Glutamatergic neuron (in vitro differentiated cells): ENCODE measurements at regions not wholly inside any gene's neighbourhood (a gene's known extent, or its start where the extent isn't known, plus 50 kb on each side); places are given as distances from the start of the nearest gene placed in this dataset.
A peak's percentile ranks its signal among the peaks of the same experiment; 100 is the strongest.

Experiments used
- DNase-seq: peaks from one replicate; pipeline ENCODE4 v3.0.0; 2022
- H3K27ac Mint-ChIP-seq: one replicate; pipeline ENCODE4 v1.8.0; 2020; ENCODE audit warnings: mild to moderate bottlenecking, mixed read lengths, inconsistent platforms; ENCODE audit not compliant: unreplicated experiment
- H3K27me3 Mint-ChIP-seq: one replicate; pipeline ENCODE4 v1.8.0; 2020; ENCODE audit warnings: mild to moderate bottlenecking, moderate library complexity, mixed read lengths, inconsistent platforms; ENCODE audit not compliant: unreplicated experiment
- H3K36me3 Mint-ChIP-seq: one replicate; pipeline ENCODE4 v1.8.0; 2020; ENCODE audit warnings: mild to moderate bottlenecking, mixed read lengths, inconsistent platforms; ENCODE audit not compliant: unreplicated experiment
- H3K4me1 Mint-ChIP-seq: one replicate; pipeline ENCODE4 v1.8.0; 2020; ENCODE audit warnings: mild to moderate bottlenecking, low read depth, mixed read lengths, inconsistent platforms; ENCODE audit not compliant: unreplicated experiment
- H3K4me3 Mint-ChIP-seq: one replicate; pipeline ENCODE4 v1.8.0; 2020; ENCODE audit warnings: mild to moderate bottlenecking, mixed read lengths, inconsistent platforms; ENCODE audit not compliant: unreplicated experiment
- H3K9me3 Mint-ChIP-seq: one replicate; pipeline ENCODE4 v1.8.0; 2020; ENCODE audit warnings: mild to moderate bottlenecking, moderate library complexity, mixed read lengths, inconsistent platforms; ENCODE audit not compliant: unreplicated experiment
- TF ChIP-seq, protein P1 (sequence below): fragments of 200-600 bp; sonication (generic); IDR thresholded peaks from one replicate; pipeline ENCODE4 v1.5.0; 2021; ENCODE audit not compliant: partially characterized antibody, unreplicated experiment

DNA sequence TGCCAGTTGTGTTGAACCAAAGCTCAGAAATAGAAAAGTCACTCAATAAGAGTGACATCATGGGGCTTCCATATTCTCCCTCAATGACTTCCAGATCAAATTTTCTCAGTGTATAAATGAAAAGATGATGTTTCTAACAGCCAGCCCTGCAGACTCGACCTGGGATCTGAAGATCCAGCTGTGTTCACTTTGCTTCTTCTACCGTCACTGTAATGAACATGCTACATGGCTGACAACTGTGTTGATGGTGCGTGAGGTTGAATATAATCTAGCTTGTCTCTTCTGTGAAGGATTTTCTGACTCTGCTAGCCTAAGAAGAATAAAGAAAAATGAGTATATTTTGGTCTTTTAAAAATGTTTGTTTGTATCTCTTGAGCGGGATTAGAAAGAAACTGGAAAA, 577.8 kb downstream of the ETNK1 start:
- Mint-ChIP-seq H3K9me3 (no peaks in the 10 kb centered on the region), H3K27me3 (no peaks in the 10 kb centered on the region), H3K4me1 (no peaks in the 10 kb centered on the region), H3K27ac (no peak overlapping the region), H3K36me3 (peaks cover 4% of the 10 kb centered on the region), H3K4me3 (no peak overlapping the region)
- TF ChIP-seq, protein P1, sequence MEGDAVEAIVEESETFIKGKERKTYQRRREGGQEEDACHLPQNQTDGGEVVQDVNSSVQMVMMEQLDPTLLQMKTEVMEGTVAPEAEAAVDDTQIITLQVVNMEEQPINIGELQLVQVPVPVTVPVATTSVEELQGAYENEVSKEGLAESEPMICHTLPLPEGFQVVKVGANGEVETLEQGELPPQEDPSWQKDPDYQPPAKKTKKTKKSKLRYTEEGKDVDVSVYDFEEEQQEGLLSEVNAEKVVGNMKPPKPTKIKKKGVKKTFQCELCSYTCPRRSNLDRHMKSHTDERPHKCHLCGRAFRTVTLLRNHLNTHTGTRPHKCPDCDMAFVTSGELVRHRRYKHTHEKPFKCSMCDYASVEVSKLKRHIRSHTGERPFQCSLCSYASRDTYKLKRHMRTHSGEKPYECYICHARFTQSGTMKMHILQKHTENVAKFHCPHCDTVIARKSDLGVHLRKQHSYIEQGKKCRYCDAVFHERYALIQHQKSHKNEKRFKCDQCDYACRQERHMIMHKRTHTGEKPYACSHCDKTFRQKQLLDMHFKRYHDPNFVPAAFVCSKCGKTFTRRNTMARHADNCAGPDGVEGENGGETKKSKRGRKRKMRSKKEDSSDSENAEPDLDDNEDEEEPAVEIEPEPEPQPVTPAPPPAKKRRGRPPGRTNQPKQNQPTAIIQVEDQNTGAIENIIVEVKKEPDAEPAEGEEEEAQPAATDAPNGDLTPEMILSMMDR, result no peak
- no peak for DNase-seq

DNA sequence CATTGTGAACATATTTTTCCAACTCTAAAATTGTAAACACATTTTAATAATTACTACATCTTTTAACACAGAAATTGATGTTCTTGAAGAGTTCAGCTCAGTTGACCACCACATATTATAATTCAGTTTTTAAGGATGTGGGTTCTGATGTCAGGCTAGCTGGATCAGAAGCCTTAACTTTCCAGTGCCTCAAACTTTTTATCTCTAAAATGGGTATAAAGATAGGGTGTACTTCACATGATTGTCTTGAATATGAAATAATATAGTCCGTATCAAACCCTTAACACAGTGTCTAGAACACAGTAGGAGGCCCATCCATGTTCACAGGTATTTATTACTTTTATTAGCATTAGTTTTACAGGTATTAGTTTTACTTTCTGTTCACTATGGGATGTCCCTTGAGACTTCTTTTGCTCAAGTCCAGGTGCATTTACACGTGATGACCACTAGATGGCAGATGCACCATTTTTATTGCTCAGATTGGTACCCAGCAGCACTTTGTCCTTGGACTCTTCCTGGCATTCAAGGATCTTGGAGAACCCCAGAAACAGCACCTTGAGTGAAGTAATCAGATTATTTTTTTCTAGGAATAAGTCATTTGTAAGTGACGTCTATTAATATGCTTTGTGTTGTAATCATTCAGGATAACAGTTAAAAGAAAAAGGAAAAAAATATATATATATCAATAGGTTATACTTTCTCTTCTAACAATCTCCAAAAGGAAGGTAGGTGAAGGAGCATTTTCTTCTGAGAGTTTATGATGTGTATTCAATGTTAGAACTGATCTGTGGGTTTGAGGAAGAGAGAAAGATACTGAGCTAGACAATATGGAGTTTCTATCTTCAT, 580.2 kb downstream of the ETNK1 start:
- H3K27me3 Mint-ChIP-seq, result no peaks in the 10 kb centered on the region
- no peak overlapping the region for H3K4me3 Mint-ChIP-seq
- H3K27ac Mint-ChIP-seq, result no peak overlapping the region
- TF ChIP-seq, protein P1, result peak; percentile 98
- no peaks in the 10 kb centered on the region for H3K4me1 Mint-ChIP-seq
- no peak for DNase-seq
- no peaks in the 10 kb centered on the region for H3K36me3 Mint-ChIP-seq
- no peaks in the 10 kb centered on the region for H3K9me3 Mint-ChIP-seq

DNA sequence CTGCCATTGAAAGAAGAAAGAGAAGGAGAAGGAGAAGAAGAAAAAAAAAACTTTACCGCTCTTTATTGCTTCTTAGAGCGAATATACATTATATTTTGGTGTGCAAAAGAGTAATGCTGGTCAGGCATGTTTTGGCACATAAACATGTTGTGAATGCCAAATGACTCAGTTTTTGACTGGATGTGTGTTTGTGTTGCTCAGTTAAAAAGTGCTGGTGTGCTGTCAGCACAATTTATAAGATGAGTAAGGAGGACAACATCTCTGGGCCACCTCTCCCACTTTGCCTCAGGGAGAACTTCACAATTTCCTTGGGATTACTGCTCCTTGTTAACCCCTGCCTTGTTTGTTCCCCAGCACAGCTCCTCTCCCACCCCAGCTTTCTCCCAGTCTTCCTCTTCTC, 584.8 kb downstream of the ETNK1 start:
- no peak overlapping the region for H3K27ac Mint-ChIP-seq
- no peaks in the 10 kb centered on the region for H3K4me1 Mint-ChIP-seq
- H3K9me3 Mint-ChIP-seq, result no peaks in the 10 kb centered on the region
- H3K4me3 Mint-ChIP-seq, result no peak overlapping the region
- peaks cover under 1% of the 10 kb centered on the region for H3K36me3 Mint-ChIP-seq
- H3K27me3 Mint-ChIP-seq, result no peaks in the 10 kb centered on the region
- TF ChIP-seq, protein P1, result no peak
- DNase-seq, result no peak

DNA sequence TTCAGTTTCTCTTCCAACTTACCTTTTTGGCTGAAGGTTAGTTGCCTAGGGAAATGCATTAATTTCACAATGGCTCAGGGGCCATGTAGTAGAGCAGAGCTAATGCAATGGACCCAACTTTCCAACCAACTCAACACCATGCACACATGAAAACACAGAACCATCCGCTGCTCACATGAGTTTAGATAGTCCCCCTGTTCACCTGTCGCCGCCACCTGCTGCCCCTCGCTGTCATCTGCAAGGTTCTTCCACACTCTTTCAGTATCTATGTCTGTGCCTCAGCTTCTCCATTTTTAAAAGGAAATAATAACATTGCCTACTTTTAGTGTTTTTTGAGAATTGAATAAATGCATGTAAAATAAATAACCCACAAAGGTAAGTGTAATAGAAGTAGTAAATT, 585.6 kb downstream of the ETNK1 start:
- Mint-ChIP-seq H3K27me3 (no peaks in the 10 kb centered on the region), H3K9me3 (no peaks in the 10 kb centered on the region), H3K4me3 (no peak overlapping the region), H3K4me1 (no peaks in the 10 kb centered on the region), H3K36me3 (peaks cover 8% of the 10 kb centered on the region), H3K27ac (no peak overlapping the region)
- DNase-seq, result no peak
- TF ChIP-seq, protein P1, result no peak

DNA sequence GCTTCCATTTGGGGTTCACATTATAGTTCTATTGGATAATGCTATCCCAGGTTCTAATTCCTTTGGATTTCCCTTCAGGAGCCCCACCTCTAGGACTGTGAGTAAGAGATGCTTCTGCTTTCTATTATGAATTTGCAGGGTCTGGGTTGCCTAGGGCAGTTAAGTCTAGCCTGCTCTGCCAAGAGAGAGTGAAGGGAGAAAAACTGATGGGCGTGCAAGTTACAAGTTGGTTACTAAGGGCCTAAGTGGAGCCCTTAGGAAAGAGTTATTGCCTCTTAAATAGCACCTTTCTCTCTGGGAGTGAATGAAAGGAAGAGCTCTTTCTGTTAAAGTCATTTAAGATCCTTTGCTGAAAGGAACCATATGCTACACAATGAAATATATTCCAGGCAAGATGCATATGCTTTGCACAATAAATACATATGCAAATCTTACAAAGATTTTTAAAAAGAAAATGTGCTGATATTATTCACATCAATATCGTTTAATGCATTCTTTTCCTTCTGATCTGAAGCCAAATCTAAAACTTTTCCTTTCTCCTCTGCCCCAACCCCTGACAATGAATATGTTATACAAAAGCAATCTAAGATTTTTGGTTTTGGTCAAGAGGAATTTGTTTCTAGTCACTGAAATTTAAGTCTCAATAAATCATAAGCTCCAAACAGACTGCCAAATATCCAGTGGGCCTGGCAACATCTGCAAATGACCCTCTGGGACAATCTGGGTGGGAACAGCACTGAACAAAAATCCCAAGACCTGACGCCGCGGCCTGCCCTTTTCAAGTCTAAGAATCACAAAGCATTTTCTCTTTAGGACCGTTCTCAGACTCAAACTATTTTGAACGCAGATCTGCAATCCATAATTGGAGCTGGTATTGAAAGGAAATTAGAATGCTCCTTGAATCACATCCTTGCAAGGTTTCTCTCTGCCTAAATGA, 586.7 kb downstream of the ETNK1 start:
- H3K27me3 Mint-ChIP-seq, result no peaks in the 10 kb centered on the region
- TF ChIP-seq, protein P1, result no peak
- H3K36me3 Mint-ChIP-seq, result peaks cover 9% of the 10 kb centered on the region
- H3K27ac Mint-ChIP-seq, result no peak overlapping the region
- no peaks in the 10 kb centered on the region for H3K4me1 Mint-ChIP-seq
- H3K9me3 Mint-ChIP-seq, result no peaks in the 10 kb centered on the region
- DNase-seq, result no peak
- H3K4me3 Mint-ChIP-seq, result no peak overlapping the region
